ENCODE measurements at regions not wholly inside any gene's neighbourhood (a gene's known extent, or its start where the extent isn't known, plus 50 kb on each side); places are given as distances from the start of the nearest gene placed in this dataset.

DNA sequence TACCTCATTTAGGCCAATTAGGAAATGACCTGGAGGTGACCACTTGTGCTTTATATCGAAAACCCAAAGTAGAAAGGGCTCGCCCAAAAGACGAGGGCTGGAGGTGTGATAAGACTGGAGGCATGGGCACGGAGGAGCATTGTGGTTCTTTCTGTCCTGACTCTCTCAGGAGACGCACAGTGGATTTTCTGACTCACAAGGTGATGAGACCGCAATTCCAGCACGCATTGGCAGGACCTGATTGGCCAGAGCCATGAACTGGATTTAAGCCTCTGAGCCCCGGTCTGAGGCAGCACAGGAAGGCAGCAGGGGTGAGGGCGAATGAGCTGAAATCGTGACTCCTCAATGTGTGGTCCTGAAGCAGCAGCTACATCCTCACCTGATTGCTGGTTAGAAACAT lies 559.1 kb upstream of the SALL1 start:
- Mint-ChIP-seq H3K36me3 (ENCODE audit: unreplicated experiment) (peaks cover under 1% of the 10 kb centered on the region), H3K4me3 (ENCODE audit: unreplicated experiment) (no peak overlapping the region), H3K27ac (ENCODE audit: unreplicated experiment) (no peak overlapping the region), H3K9me3 (ENCODE audit: unreplicated experiment) (no peaks in the 10 kb centered on the region), H3K4me1 (ENCODE audit: low read depth, unreplicated experiment) (no peaks in the 10 kb centered on the region), H3K27me3 (ENCODE audit: unreplicated experiment) (no peaks in the 10 kb centered on the region)
- TF ChIP-seq, protein P1, sequence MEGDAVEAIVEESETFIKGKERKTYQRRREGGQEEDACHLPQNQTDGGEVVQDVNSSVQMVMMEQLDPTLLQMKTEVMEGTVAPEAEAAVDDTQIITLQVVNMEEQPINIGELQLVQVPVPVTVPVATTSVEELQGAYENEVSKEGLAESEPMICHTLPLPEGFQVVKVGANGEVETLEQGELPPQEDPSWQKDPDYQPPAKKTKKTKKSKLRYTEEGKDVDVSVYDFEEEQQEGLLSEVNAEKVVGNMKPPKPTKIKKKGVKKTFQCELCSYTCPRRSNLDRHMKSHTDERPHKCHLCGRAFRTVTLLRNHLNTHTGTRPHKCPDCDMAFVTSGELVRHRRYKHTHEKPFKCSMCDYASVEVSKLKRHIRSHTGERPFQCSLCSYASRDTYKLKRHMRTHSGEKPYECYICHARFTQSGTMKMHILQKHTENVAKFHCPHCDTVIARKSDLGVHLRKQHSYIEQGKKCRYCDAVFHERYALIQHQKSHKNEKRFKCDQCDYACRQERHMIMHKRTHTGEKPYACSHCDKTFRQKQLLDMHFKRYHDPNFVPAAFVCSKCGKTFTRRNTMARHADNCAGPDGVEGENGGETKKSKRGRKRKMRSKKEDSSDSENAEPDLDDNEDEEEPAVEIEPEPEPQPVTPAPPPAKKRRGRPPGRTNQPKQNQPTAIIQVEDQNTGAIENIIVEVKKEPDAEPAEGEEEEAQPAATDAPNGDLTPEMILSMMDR (IDR thresholded peaks at IDR 0.05; ENCODE audit: partially characterized antibody, unreplicated experiment): no peak
- DNase-seq: no peak

DNA sequence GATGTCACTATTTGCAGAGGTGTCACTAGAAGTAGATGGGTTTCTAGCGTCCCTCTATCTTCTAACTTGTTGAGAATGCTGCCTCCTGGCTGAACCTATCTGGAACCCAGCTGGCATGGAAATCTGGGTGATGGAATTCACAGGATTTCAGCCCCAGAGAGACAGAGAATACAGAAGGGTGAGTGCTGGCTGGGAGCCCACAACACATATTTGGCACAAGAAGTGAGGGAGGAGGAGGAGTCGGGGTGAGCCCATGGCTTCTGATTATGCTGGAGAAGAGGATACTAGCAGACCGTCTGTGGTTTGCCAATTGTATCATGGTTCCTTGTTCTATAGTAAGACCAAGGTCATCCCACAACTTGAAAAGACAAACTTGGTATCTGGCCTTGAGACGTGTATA lies 557.8 kb upstream of the SALL1 start:
- DNase-seq: no peak
- Mint-ChIP-seq H3K9me3 (ENCODE audit: unreplicated experiment) (peaks cover under 1% of the 10 kb centered on the region), H3K4me1 (ENCODE audit: low read depth, unreplicated experiment) (no peaks in the 10 kb centered on the region), H3K27me3 (ENCODE audit: unreplicated experiment) (no peaks in the 10 kb centered on the region), H3K36me3 (ENCODE audit: unreplicated experiment) (peaks cover 11% of the 10 kb centered on the region), H3K4me3 (ENCODE audit: unreplicated experiment) (no peak overlapping the region), H3K27ac (ENCODE audit: unreplicated experiment) (no peak overlapping the region)
- TF ChIP-seq, protein P1 (IDR thresholded peaks at IDR 0.05; ENCODE audit: partially characterized antibody, unreplicated experiment): no peak

DNA sequence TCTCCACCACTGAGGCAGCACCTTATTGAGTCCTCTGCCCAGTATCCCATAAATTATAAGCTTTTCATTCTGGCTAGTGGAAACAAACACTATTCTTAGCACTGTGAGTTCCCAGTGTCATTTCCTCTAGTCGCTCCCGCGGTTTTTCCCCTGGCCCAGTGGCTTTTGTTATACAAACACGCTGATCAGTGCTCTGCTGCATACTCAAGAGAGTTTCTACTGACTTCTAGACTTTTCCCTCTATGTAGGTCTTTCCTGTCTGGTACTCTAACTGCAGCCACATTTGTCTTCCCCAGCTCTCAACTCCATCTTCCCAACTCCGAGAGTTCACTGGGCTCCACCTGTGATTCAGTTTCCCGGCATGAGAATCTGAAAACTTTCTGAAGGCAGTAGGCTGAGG lies 556.6 kb upstream of the SALL1 start:
- Mint-ChIP-seq H3K27me3 (ENCODE audit: unreplicated experiment) (no peaks in the 10 kb centered on the region), H3K9me3 (ENCODE audit: unreplicated experiment) (peaks cover 2% of the 10 kb centered on the region), H3K36me3 (ENCODE audit: unreplicated experiment) (peaks cover 15% of the 10 kb centered on the region), H3K4me3 (ENCODE audit: unreplicated experiment) (no peak overlapping the region), H3K4me1 (ENCODE audit: low read depth, unreplicated experiment) (no peaks in the 10 kb centered on the region), H3K27ac (ENCODE audit: unreplicated experiment) (no peak overlapping the region)
- TF ChIP-seq, protein P1 (IDR thresholded peaks at IDR 0.05; ENCODE audit: partially characterized antibody, unreplicated experiment): no peak
- DNase-seq: no peak

DNA sequence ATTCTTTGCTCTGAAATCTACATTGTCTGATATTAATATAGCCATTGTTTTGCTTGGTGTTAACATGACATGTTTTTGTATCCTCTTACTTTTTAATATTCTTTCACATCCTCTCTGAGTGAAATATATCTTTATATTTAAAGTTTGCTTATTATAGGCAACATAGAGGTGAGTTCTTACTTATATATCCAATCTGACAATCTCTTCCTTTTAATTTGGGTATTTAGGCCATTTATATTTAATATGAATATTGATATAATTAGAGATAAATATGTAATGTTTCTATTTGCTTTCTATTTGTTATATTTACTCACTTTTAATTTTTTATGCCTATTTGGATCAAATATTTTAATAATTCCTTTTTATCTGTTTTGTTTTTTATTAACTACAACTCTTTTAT lies 554.1 kb upstream of the SALL1 start:
- Mint-ChIP-seq H3K27ac (ENCODE audit: unreplicated experiment) (no peak overlapping the region), H3K4me3 (ENCODE audit: unreplicated experiment) (no peak overlapping the region), H3K36me3 (ENCODE audit: unreplicated experiment) (peaks cover 15% of the 10 kb centered on the region), H3K27me3 (ENCODE audit: unreplicated experiment) (no peaks in the 10 kb centered on the region), H3K9me3 (ENCODE audit: unreplicated experiment) (peaks cover 2% of the 10 kb centered on the region), H3K4me1 (ENCODE audit: low read depth, unreplicated experiment) (no peaks in the 10 kb centered on the region)
- TF ChIP-seq, protein P1 (IDR thresholded peaks at IDR 0.05; ENCODE audit: partially characterized antibody, unreplicated experiment): no peak
- DNase-seq: no peak

DNA sequence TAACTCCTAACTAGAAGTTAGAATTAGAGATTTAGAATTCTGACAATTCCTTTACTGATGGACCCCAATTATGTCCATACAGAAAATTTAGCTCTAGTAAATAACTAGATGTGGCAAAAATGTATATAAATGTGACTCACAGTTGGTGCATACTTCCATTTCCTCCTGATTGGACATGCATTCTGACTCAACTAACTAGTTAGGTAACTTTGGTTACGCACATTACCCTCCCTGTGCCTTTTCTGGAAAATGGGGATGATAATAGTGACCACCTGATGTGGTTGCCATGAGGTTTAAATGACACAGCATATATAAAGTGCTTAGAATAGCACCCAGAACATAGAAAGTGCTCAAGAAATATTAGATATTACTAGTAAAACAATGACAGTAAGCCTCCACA lies 550.0 kb upstream of the SALL1 start:
- TF ChIP-seq, protein P1 (IDR thresholded peaks at IDR 0.05; ENCODE audit: partially characterized antibody, unreplicated experiment): no peak

More for the DNA sequence above, 550.0 kb upstream of the SALL1 start:
- H3K27ac Mint-ChIP-seq (ENCODE audit: unreplicated experiment): no peak overlapping the region
- H3K36me3 Mint-ChIP-seq (ENCODE audit: unreplicated experiment): peaks cover 15% of the 10 kb centered on the region
- no peaks in the 10 kb centered on the region for H3K27me3 Mint-ChIP-seq (ENCODE audit: unreplicated experiment)
- H3K4me1 Mint-ChIP-seq (ENCODE audit: low read depth, unreplicated experiment): peaks cover 9% of the 10 kb centered on the region
- no peak for DNase-seq
- peaks cover 2% of the 10 kb centered on the region for H3K9me3 Mint-ChIP-seq (ENCODE audit: unreplicated experiment)
- H3K4me3 Mint-ChIP-seq (ENCODE audit: unreplicated experiment): no peak overlapping the region

All from glutamatergic neuron (in vitro differentiated cells).